Suprapubic skin (tissue), 4 donors: ENCODE measurements at regions not wholly inside any gene's neighbourhood (a gene's known extent, or its start where the extent isn't known, plus 50 kb on each side); places are given as distances from the start of the nearest gene placed in this dataset.

Source experiments
- DNase-seq, 2 donors: peaks; one replicate each; pipeline ENCODE4 v3.0.0-alpha.2; 2019; ENCODE audit warnings: low spot score in 2 of 2
- H3K27ac ChIP-seq: fragments of 200-600 bp; sonication (generic); one replicate; pipeline ENCODE4 v1.5.1; 2019
- H3K27me3 ChIP-seq: fragments of 200-600 bp; sonication (generic); one replicate; pipeline ENCODE4 v1.5.1; 2019
- H3K36me3 ChIP-seq: fragments of 200-600 bp; sonication (generic); one replicate; pipeline ENCODE4 v1.5.1; 2019
- H3K4me1 ChIP-seq: fragments of 200-600 bp; sonication (generic); one replicate; pipeline ENCODE4 v1.5.1; 2019
- H3K4me3 ChIP-seq: fragments of 200-600 bp; sonication (generic); one replicate; pipeline ENCODE4 v1.5.1; 2019; ENCODE audit warnings: mild to moderate bottlenecking
- H3K9me3 ChIP-seq: fragments of 200-600 bp; sonication (generic); one replicate; pipeline ENCODE4 v1.5.1; 2019
- CTCF ChIP-seq, 2 donors: fragments of 200-600 bp in 1 of 2; fragments of 450-650 bp in 1 of 2; sonication (generic) in 1 of 2; IDR thresholded peaks; one replicate each; pipeline ENCODE4 v1.5.1; 2016 to 2019; ENCODE audit warnings: antibody characterized with exemption in 2 of 2, mild to moderate bottlenecking in 1 of 2, moderate library complexity in 1 of 2
- EP300 ChIP-seq: sonication (generic); formaldehyde crosslinking; IDR thresholded peaks from one replicate; pipeline ENCODE4 v1.6.1; 2017; ENCODE audit warnings: antibody characterized with exemption
- POLR2A ChIP-seq, 2 donors: fragments of 450-650 bp; IDR thresholded peaks; one replicate each; pipeline ENCODE4 v1.6.1; 2017; ENCODE audit warnings: antibody characterized with exemption in 2 of 2, mild to moderate bottlenecking in 2 of 2, moderate library complexity in 2 of 2
- POLR2AphosphoS5 ChIP-seq, 3 donors: sonication (generic); formaldehyde crosslinking; IDR thresholded peaks; one replicate each; pipeline ENCODE4 v1.6.1; 2017; ENCODE audit warnings: antibody characterized with exemption in 3 of 3
- WGBS: methylation state at CpG from one replicate; pipeline ENCODE4 v1.1.5; 2018; 5-methylcytosine and 5-hydroxymethylcytosine counted together

GRCh38 chr7:82539969-82540368, 96.4 kb upstream of the CACNA2D1 start:
- Histone ChIP-seq H3K4me1 (peaks cover under 1% of the 10 kb centered on the region), H3K36me3 (no peaks in the 10 kb centered on the region), H3K27me3 (no peaks in the 10 kb centered on the region), H3K9me3 (no peaks in the 10 kb centered on the region), H3K27ac (no peak overlapping the region), H3K4me3 (no peak overlapping the region)
- TF ChIP-seq EP300 = no peak
- no peak for TF ChIP-seq POLR2A (IDR thresholded peaks at IDR 0.05)
- TF ChIP-seq POLR2AphosphoS5 (IDR thresholded peaks at IDR 0.05) = no peak
- no peak for TF ChIP-seq CTCF (IDR thresholded peaks at IDR 0.05)
- 89% methylated on average over 6 of the region's 6 CpGs for WGBS
- DNase-seq = no peak

- no peak overlapping the region for H3K27ac ChIP-seq
- H3K4me1 ChIP-seq = peaks cover 3% of the 10 kb centered on the region
- H3K9me3 ChIP-seq = no peaks in the 10 kb centered on the region
- H3K27me3 ChIP-seq = no peaks in the 10 kb centered on the region
- H3K4me3 ChIP-seq = no peak overlapping the region
- H3K36me3 ChIP-seq = no peaks in the 10 kb centered on the region
- TF ChIP-seq POLR2AphosphoS5 (IDR thresholded peaks at IDR 0.05) (no peak), EP300 (no peak), CTCF (IDR thresholded peaks at IDR 0.05) (no peak), POLR2A (IDR thresholded peaks at IDR 0.05) (no peak)
- no peak for DNase-seq
- 33% methylated on average over 1 of the region's 1 CpG for WGBS
These were observed 91.1 kb upstream of the CACNA2D1 start for GRCh38 chr7:82534684-82535083.

GRCh38 chr7:82530361-82530760, 86.8 kb upstream of the CACNA2D1 start:
- TF ChIP-seq POLR2AphosphoS5 (IDR thresholded peaks at IDR 0.05) = no peak
- no peak for TF ChIP-seq POLR2A (IDR thresholded peaks at IDR 0.05)
- no peak for TF ChIP-seq EP300
- TF ChIP-seq CTCF (IDR thresholded peaks at IDR 0.05) = no peak
- Histone ChIP-seq H3K4me1 (peaks cover 3% of the 10 kb centered on the region), H3K36me3 (no peaks in the 10 kb centered on the region), H3K27ac (no peak overlapping the region), H3K4me3 (no peak overlapping the region), H3K9me3 (no peaks in the 10 kb centered on the region), H3K27me3 (no peaks in the 10 kb centered on the region)
- WGBS = 77% methylated on average over 5 of the region's 5 CpGs
- DNase-seq = no peak

GRCh38 chr7:82528577-82529310, 85.2 kb upstream of the CACNA2D1 start:
- Histone ChIP-seq H3K27ac (no peak overlapping the region), H3K27me3 (no peaks in the 10 kb centered on the region), H3K4me3 (no peak overlapping the region), H3K4me1 (no peaks in the 10 kb centered on the region), H3K36me3 (no peaks in the 10 kb centered on the region), H3K9me3 (no peaks in the 10 kb centered on the region)
- TF ChIP-seq CTCF (IDR thresholded peaks at IDR 0.05) (no peak), POLR2AphosphoS5 (IDR thresholded peaks at IDR 0.05) (no peak), POLR2A (IDR thresholded peaks at IDR 0.05) (no peak), EP300 (no peak)
- 76% methylated on average over 3 of the region's 3 CpGs for WGBS
- no peak for DNase-seq

GRCh38 chr7:82527851-82528250, 84.3 kb upstream of the CACNA2D1 start:
- DNase-seq = no peak
- Histone ChIP-seq H3K27me3 (no peaks in the 10 kb centered on the region), H3K27ac (no peak overlapping the region), H3K4me3 (no peak overlapping the region), H3K4me1 (no peaks in the 10 kb centered on the region), H3K9me3 (no peaks in the 10 kb centered on the region), H3K36me3 (no peaks in the 10 kb centered on the region)
- 89% methylated on average over 1 of the region's 1 CpG for whole genome bisulfite sequencing
- no peak for TF ChIP-seq POLR2AphosphoS5 (IDR thresholded peaks at IDR 0.05)
- TF ChIP-seq EP300 = no peak
- TF ChIP-seq POLR2A (IDR thresholded peaks at IDR 0.05) = no peak
- no peak for TF ChIP-seq CTCF (IDR thresholded peaks at IDR 0.05)
